GM12892 (cell line): ENCODE measurements at regions not wholly inside any gene's neighbourhood (a gene's known extent, or its start where the extent isn't known, plus 50 kb on each side); places are given as distances from the start of the nearest gene placed in this dataset.

Experiments
- DNase-seq: peaks from one replicate; pipeline ENCODE4 v3.0.0; 2011; ENCODE audit not compliant: insufficient read length
- FAIRE-seq: peaks from 2 replicates; lab custom pipeline; 2011; peaks lifted over from hg19 to GRCh38; lab: Jason Lieb, UNC
- POLR2A ChIP-seq: IDR thresholded peaks from 2 replicates; pipeline ENCODE4 v1.6.1; 2011; ENCODE audit warnings: low read depth, low read length, control low read depth
- POLR2AphosphoS5 ChIP-seq: IDR thresholded peaks from 2 replicates; pipeline ENCODE4 v1.6.1; 2011; ENCODE audit warnings: low read depth, low read length, control low read depth
- TAF1 ChIP-seq: IDR thresholded peaks from 2 replicates; pipeline ENCODE4 v1.6.1; 2011; ENCODE audit warnings: low read depth, mild to moderate bottlenecking, control low read depth, low read length, borderline replicate concordance

DNA sequence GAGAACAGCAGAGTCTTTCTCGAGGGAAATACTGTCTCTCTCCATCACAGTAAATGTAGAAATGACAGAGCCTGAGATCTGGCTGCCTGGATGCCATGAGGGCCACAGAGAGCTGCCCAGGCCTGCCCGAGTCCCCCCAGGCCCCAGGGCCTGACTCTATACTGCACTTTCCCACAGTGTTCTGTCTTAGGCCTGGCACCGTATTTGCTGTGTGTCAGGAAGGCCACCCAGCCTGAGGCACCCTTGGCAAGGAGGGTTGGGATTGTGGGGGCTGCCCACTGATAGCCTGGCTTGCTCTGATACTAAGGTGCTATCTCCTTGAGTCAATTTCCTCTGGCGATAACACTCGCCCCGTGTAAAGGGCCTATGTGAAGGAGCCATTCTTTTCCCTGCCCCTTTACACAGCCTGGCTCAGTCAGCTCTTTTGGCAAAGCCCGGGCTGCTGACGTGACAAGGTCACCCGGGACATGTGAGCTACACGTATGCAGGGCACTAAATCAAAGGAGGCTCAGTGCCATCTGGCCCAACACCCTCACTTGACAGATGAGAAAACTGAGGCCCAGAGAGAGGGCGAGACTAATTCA lies 630.1 kb upstream of the KLF4 start:
- FAIRE-seq = no peak
- TF ChIP-seq POLR2A (no peak), POLR2AphosphoS5 (no peak), TAF1 (no peak)
- DNase-seq = no peak

DNA sequence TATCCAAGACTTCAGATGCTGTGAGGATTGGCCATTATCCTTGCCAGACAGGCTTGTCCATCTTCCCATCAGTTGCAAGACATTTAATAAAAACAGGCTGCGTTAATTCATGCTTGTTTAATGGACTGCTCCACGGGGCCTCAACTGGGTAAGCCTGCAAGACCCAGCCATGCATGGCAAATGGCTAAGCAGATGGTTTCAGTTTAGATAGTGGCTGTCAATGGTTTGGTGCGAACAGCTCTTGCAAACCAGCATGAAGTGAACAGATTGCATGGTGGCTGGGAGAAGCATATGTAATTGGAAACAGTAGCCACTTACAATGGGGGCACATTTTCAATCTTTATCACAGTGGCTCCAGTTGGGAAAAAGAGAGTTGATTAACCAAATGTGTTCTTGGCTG lies 628.2 kb upstream of the KLF4 start:
- DNase-seq = no peak
- FAIRE-seq = no peak
- TF ChIP-seq POLR2A = no peak

DNA sequence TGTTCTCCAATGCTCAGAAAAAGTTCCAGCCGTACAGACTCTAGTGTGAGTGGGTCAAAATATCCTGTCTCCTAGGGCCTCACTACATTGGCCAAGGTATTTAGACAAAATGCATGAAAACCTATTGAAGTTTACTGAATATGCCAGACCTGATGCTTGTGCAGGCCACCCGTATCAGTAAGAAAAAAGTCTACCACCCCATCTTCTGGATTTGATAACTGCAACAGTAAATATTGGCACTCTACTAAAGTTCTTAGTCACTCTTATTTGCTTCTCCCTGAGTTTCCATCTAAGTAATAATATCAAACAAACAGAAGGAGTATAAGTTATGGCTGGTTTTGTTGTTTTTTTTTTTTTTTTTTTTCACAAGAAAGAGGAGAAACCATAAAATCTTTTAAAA lies 627.7 kb upstream of the KLF4 start:
- no peak for FAIRE-seq
- DNase-seq = no peak
- TF ChIP-seq POLR2AphosphoS5 (no peak), TAF1 (no peak), POLR2A (no peak)

GRCh38 chr9:108113596-108113995 lies 624.0 kb upstream of the KLF4 start:
- FAIRE-seq (no peak), DNase-seq (no peak)
- TF ChIP-seq TAF1 (no peak), POLR2AphosphoS5 (no peak), POLR2A (no peak)

DNA sequence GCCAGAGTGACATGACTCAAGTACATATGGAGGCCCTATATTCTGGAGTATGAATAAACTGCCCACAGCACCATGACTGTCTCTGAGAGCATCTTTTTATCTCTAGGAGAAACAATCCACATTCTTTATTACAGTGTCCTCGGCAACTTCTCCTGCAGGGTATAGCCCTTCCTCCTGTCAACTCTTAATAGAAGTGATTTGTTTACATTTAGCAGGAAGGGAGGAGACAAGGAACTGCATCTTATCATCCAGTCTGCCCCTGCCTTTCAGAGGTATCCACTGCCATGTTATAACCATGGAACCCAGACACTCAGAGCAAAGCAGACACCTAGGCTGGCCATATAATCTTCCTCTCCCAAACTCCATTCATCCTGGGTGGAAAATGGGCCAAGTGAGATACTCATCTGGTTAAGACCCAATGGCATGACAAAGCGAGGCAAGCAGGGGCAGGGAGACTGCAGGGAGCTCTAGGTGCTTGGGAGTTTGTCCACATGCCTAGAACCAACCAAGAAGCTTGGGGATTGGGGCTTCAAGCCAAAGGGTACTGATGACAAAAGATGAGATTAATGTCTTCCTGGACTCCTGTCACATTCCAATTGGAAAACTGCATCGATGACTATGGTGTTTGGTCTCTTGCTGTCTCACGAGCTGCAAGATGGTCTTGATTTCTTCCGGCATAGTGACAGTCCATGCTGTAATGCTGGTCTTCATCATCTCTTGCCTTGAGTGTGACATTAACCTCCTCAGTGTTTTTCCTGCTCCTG lies 620.5 kb upstream of the KLF4 start:
- DNase-seq = no peak
- TF ChIP-seq POLR2A = no peak
- TF ChIP-seq POLR2AphosphoS5 = no peak
- TF ChIP-seq TAF1 = no peak
- FAIRE-seq = no peak

GRCh38 chr9:108108852-108109448 lies 619.4 kb upstream of the KLF4 start:
- FAIRE-seq = no peak
- no peak for TF ChIP-seq POLR2AphosphoS5
- TF ChIP-seq TAF1 = no peak
- TF ChIP-seq POLR2A = no peak
- DNase-seq = no peak

DNA sequence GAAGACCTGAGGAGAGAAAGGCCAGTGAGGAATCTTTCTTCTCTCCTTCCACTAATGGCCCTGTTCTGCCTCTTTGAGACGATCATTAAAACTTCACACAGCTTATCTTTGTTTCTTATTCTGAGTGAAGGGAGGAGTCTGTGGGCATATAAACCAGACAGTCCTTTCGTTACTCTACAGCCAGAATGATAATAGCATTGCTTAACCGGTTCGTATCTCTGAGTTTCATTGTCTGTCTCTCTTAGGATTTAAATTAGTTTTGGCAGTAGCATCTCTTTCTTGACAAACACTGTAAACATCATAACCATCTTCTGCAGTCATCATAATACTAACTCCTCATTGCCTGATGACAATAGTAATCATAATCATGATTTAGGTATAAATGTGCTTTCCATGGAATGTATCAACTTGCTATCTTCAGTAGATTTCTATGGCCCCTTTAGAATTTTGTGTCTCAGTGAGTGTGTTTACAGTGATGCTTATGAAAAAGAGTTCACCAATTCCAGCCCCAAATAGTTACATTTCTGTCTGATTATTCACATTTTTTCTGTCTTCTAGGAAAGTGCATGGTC lies 618.8 kb upstream of the KLF4 start:
- no peak for FAIRE-seq
- DNase-seq = no peak
- no peak for TF ChIP-seq POLR2A
- TF ChIP-seq POLR2AphosphoS5 = no peak
- TF ChIP-seq TAF1 = no peak

DNA sequence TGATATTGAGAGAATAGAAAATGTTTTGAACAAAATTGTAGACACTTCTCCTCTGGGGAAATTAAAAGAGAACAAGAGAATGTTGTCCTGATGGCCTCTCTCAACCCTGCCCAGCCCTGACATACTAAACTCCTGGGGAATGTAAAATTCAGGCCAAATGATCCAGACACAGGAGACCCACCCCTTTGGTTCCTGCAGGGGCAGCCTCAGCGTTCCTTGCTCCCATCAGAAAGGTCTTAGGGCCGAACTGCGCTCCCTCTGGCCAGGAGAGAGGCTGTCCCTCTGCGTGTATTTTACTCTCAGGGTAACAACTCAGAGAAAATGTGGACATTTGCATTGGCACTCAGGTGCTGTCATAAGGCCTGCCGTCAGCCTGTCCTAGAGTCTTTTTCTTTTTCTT lies 616.3 kb upstream of the KLF4 start:
- TF ChIP-seq POLR2AphosphoS5 (no peak), POLR2A (no peak), TAF1 (no peak)
- DNase-seq (no peak), FAIRE-seq (no peak)

GRCh38 chr9:108104991-108105390 lies 615.4 kb upstream of the KLF4 start:
- no peak for TF ChIP-seq POLR2AphosphoS5
- no peak for FAIRE-seq
- DNase-seq = no peak

- FAIRE-seq = no peak
- TF ChIP-seq POLR2AphosphoS5 (no peak), TAF1 (no peak), POLR2A (no peak)
These were observed 613.6 kb upstream of the KLF4 start for GRCh38 chr9:108103046-108103693.

DNA sequence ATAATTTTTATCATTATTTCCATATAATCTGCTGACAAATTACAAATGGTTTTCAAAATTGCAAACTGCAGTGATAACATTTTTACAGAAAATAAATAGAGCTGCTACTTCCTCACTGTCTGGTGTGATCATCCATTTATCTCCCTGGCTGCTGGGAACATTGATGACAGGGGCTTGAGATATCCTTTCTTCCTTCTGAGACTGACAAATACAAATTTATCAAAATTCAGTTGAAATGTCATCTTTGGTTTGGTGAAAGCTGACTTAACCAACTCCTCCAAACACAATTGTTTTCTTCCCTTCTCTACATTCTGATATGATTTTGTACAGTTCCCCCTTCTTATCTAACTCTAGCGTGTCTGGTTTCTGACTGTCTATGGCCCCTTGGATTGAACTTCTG lies 611.8 kb upstream of the KLF4 start:
- TF ChIP-seq POLR2A = no peak
- no peak for TF ChIP-seq TAF1
- no peak for TF ChIP-seq POLR2AphosphoS5
- DNase-seq (no peak), FAIRE-seq (no peak)

More at GRCh38 chr9:108103046-108103693, 613.6 kb upstream of the KLF4 start:
- DNase-seq = no peak

DNA sequence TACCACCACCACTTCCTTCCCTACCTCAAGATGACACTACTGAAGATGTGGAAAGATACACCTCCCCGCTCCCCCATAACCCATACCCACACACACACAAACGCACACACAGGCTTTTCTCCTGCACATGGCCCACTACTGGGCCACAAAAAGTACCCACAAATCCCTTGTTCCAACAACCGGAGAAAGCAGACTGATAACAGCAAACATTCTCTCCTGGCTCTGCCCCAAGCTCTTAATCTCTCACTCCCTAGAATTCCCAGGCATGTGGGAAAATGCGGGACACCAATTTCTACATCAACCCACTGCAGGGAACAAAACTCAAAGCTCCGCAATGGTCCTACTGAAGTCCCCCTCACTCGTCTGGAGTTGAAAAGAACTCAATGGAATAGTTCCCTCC lies 611.0 kb upstream of the KLF4 start:
- FAIRE-seq (no peak), DNase-seq (no peak)
- no peak for TF ChIP-seq TAF1
- TF ChIP-seq POLR2A = no peak
- TF ChIP-seq POLR2AphosphoS5 = no peak
